GM04503 (cell line): ENCODE measurements at regions not wholly inside any gene's neighbourhood (a gene's known extent, or its start where the extent isn't known, plus 50 kb on each side); places are given as distances from the start of the nearest gene placed in this dataset.

ENCODE experiments used
- DNase-seq: peaks from one replicate; pipeline ENCODE4 v3.0.0-alpha.2; 2012; ENCODE audit warnings: low read depth

- DNase-seq = no peak
Measured at GRCh38 chr18:42401131-42401673, 446.2 kb downstream of the PIK3C3 start.

GRCh38 chr18:42404151-42404550 lies 449.1 kb downstream of the PIK3C3 start:
- DNase-seq = no peak

GRCh38 chr18:42409005-42409404 lies 454.0 kb downstream of the PIK3C3 start:
- no peak for DNase-seq

GRCh38 chr18:42412281-42412680 lies 457.2 kb downstream of the PIK3C3 start:
- no peak for DNase-seq

- no peak for DNase-seq
Measured at GRCh38 chr18:42412896-42413295, 457.9 kb downstream of the PIK3C3 start.

- peak; percentile 31 for DNase-seq
Measured at GRCh38 chr18:42413870-42414269, 458.8 kb downstream of the PIK3C3 start.

GRCh38 chr18:42414756-42415454 lies 459.9 kb downstream of the PIK3C3 start:
- DNase-seq = peak; percentile 86

- DNase-seq = no peak
Measured at GRCh38 chr18:42417189-42417588, 462.2 kb downstream of the PIK3C3 start.

GRCh38 chr18:42418121-42418520 lies 463.1 kb downstream of the PIK3C3 start:
- DNase-seq = no peak

- DNase-seq = no peak
Measured at GRCh38 chr18:42425025-42425424, 470.0 kb downstream of the PIK3C3 start.

- DNase-seq = no peak
Measured at GRCh38 chr18:42426496-42427015, 471.5 kb downstream of the PIK3C3 start.

- DNase-seq = no peak
Measured at GRCh38 chr18:42429196-42429595, 474.2 kb downstream of the PIK3C3 start.

GRCh38 chr18:42436222-42436765 lies 481.3 kb downstream of the PIK3C3 start:
- no peak for DNase-seq

- DNase-seq = no peak
Measured at GRCh38 chr18:42437001-42437400, 482.0 kb downstream of the PIK3C3 start.

- DNase-seq = no peak
Measured at GRCh38 chr18:42437646-42438045, 482.6 kb downstream of the PIK3C3 start.

- no peak for DNase-seq
Measured at GRCh38 chr18:42442656-42443055, 487.6 kb downstream of the PIK3C3 start.

- no peak for DNase-seq
Measured at GRCh38 chr18:42444349-42444748, 489.3 kb downstream of the PIK3C3 start.

- DNase-seq = no peak
Measured at GRCh38 chr18:42445359-42445758, 490.3 kb downstream of the PIK3C3 start.

- DNase-seq = peak; percentile 97
Measured at GRCh38 chr18:42446195-42446594, 491.2 kb downstream of the PIK3C3 start.

- DNase-seq = no peak
Measured at GRCh38 chr18:42447688-42448087, 492.7 kb downstream of the PIK3C3 start.

GRCh38 chr18:42458226-42458625 lies 503.2 kb downstream of the PIK3C3 start:
- no peak for DNase-seq

GRCh38 chr18:42459873-42460272 lies 504.8 kb downstream of the PIK3C3 start:
- DNase-seq = no peak

GRCh38 chr18:42471885-42472284 lies 516.9 kb downstream of the PIK3C3 start:
- DNase-seq = no peak

GRCh38 chr18:42473611-42474010 lies 518.6 kb downstream of the PIK3C3 start:
- DNase-seq = no peak
